ENCODE measurements at regions not wholly inside any gene's neighbourhood (a gene's known extent, or its start where the extent isn't known, plus 50 kb on each side); places are given as distances from the start of the nearest gene placed in this dataset.

DNA sequence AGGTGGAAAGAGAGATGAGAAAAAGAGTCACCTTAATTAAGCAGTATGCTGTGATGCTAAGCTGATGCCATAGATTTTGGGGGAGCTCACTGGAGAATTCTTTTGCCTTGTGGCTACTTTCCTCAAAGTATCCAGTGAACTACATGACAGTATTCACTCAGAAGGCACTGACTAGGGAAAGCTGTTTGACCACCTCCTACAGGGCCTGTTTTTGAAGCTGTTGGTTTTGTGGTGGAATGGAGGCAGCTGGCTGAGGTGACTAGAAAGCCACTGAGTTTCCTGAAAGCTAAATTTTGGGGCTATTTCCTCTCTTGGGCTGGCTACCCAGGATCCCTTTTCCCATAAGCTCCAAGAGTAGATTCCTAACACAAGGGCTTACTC is 124.8 kb upstream of the EOLA2 start:
- no peak overlapping the region for H3K4me3 ChIP-seq (ENCODE audit: low read length)
- no peak for DNase-seq (ENCODE audit: low read depth)
- TF ChIP-seq, protein P1, sequence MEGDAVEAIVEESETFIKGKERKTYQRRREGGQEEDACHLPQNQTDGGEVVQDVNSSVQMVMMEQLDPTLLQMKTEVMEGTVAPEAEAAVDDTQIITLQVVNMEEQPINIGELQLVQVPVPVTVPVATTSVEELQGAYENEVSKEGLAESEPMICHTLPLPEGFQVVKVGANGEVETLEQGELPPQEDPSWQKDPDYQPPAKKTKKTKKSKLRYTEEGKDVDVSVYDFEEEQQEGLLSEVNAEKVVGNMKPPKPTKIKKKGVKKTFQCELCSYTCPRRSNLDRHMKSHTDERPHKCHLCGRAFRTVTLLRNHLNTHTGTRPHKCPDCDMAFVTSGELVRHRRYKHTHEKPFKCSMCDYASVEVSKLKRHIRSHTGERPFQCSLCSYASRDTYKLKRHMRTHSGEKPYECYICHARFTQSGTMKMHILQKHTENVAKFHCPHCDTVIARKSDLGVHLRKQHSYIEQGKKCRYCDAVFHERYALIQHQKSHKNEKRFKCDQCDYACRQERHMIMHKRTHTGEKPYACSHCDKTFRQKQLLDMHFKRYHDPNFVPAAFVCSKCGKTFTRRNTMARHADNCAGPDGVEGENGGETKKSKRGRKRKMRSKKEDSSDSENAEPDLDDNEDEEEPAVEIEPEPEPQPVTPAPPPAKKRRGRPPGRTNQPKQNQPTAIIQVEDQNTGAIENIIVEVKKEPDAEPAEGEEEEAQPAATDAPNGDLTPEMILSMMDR (IDR thresholded peaks at IDR 0.05; ENCODE audit: insufficient read depth, low read depth, low read length, missing control alignments) = no peak

DNA sequence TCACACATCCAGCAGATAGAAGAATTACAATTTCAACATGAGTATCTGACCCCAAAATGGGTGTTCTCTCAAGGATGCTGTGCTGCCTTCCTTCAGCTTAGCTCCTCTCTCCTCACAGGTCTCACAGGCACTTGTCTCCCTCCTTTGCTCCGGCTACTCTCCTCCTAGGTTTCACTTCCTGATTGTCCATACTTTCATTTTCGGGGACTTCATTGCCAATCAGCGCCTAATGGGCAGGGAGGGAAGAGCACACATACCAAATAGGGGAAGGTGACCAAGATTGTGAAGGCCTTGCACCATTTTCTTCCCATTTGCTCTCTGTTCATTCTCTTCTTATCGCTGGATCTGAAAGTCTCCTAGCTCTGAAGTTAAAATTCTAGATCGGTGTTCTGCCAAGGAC is 125.4 kb upstream of the EOLA2 start:
- no peak for DNase-seq (ENCODE audit: low read depth)
- TF ChIP-seq, protein P1 (IDR thresholded peaks at IDR 0.05; ENCODE audit: insufficient read depth, low read depth, low read length, missing control alignments) = no peak

DNA sequence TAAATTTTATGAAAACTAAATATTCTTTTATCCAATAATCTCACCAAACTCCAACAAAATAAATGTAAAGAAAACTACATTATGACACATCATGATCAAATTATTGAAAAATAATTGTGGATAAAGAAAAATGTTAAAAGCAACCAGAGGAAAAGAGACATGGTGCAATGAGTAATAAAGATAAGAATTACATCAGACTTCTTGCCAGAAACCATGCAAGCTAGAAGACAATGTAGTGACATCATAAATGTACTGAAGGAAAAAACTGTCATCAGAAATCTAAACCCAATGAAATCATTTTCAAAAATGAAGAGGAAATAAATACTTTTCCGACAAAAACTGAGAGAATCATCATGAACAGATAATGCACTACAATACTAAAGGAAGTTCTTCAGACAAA is 135.9 kb upstream of the EOLA2 start:
- no peak overlapping the region for H3K4me3 ChIP-seq (ENCODE audit: low read length)
- DNase-seq (ENCODE audit: low read depth) = no peak
- TF ChIP-seq, protein P1 (IDR thresholded peaks at IDR 0.05; ENCODE audit: insufficient read depth, low read depth, low read length, missing control alignments) = no peak

More for the DNA sequence above, 125.4 kb upstream of the EOLA2 start:
- H3K4me3 ChIP-seq (ENCODE audit: low read length) = no peak overlapping the region

DNA sequence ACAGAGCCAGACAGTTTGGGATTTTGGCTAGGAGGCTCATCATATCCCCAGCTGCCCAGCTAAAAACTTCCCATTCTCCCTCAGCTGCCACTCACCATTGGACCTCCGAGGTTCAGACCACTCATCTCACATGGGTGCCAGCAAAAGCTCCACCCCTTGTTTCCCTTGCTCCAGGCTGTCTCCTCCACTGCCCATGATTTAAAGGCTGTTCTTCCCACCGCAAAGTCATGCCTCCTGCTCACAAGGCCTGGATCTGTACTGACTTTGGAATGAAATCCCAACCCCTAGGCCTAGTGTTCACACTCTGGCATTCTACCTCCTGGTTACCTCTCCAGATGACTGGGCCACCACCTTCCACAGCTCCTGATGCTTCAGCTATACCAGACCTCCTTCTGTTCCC is 142.2 kb upstream of the EOLA2 start:
- no peak overlapping the region for H3K4me3 ChIP-seq (ENCODE audit: low read length)
- no peak for DNase-seq (ENCODE audit: low read depth)
- TF ChIP-seq, protein P1 (IDR thresholded peaks at IDR 0.05; ENCODE audit: insufficient read depth, low read depth, low read length, missing control alignments) = no peak

DNA sequence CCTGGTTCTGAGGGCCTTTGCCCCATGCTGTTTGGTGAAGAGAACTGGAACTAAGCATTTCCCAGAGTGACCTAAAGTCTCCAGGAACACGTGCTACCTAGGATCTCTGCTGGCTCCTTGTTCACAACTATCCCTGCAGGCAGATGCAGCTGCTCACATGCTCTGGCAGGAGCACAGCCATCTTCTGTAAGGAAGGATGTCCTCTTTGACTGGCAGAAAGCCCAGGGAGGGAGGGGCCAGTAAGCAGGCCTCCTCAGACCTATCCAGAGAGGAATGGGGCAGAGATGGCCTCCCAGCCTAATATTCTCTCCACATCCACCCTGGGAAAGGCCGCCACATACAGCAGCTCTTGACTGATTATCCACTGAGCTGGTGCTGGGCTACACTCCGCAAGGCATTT is 142.8 kb upstream of the EOLA2 start:
- H3K4me3 ChIP-seq (ENCODE audit: low read length) = no peak overlapping the region
- TF ChIP-seq, protein P1 (IDR thresholded peaks at IDR 0.05; ENCODE audit: insufficient read depth, low read depth, low read length, missing control alignments) = no peak
- DNase-seq (ENCODE audit: low read depth) = no peak

DNA sequence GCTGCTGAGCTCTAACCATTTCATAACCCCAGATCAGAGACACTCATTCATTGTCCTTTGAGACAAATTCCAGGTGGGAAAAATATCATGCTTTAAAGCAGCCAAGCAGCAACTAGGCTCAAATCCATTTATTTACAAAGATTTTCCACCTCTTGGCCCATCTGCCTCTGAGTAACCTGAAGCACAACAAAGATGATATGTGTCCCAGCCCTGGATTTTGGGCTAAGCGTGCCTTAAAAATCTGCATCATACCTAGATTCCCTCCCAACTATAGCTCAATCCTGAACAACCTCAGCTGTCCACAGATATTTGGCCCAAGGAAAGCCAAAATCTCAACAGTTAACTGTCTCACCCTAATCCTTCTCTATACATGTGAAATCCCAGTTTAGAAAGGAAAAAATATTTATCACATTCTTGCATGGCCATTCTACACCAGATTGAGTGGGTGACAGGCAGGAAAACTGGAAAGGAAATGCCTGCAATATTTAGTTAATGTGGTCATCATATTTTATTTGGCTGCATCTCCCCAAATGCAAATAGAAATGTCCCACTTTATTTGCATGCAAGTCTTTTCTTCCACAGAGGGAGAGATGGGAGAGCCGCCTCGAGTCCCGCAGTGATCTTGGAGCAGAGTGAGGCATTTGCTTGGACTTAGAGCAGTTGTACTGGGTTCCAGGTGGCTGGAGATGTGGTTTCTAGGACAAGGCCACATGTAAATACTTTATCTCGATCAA is 146.4 kb upstream of the EOLA2 start:
- TF ChIP-seq, protein P1 (IDR thresholded peaks at IDR 0.05; ENCODE audit: insufficient read depth, low read depth, low read length, missing control alignments) = no peak
- H3K4me3 ChIP-seq (ENCODE audit: low read length) = no peak overlapping the region
- DNase-seq (ENCODE audit: low read depth) = peak; percentile 19

DNA sequence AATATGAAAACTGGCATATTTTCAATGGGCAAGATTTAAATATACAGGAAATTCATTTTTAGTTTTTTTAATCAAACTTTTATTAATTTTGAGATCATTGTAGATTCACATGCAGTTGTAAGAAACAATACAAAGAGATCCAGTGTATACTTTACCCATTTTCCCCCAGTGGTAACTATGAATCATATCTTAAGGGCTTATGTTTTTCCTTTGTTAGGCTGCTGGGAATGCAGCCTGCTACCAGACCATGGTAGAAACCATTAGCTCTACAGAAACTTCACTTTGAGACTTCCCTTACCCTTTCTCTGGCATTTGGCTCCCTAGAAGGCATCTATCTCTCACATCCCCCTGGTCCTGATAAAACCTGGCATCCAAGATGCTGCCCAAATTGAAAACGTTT is 147.6 kb upstream of the EOLA2 start:
- no peak overlapping the region for H3K4me3 ChIP-seq (ENCODE audit: low read length)
- TF ChIP-seq, protein P1 (IDR thresholded peaks at IDR 0.05; ENCODE audit: insufficient read depth, low read depth, low read length, missing control alignments) = no peak
- peak; percentile 4 for DNase-seq (ENCODE audit: low read depth)

Data from epithelial cell of esophagus (primary cell).